Endothelial cell (in vitro differentiated cells): ENCODE measurements at regions not wholly inside any gene's neighbourhood (a gene's known extent, or its start where the extent isn't known, plus 50 kb on each side); places are given as distances from the start of the nearest gene placed in this dataset.

ENCODE experiments used
- DNase-seq: peaks from one replicate; pipeline ENCODE4 v3.0.0; 2021; ENCODE audit warnings: low spot score
- H3K27ac Mint-ChIP-seq: one replicate; pipeline ENCODE4 v1.8.0; 2021; ENCODE audit warnings: mixed read lengths, inconsistent platforms; ENCODE audit not compliant: unreplicated experiment
- H3K27me3 Mint-ChIP-seq: one replicate; pipeline ENCODE4 v1.8.0; 2021; ENCODE audit warnings: mild to moderate bottlenecking, moderate library complexity, mixed read lengths, inconsistent platforms; ENCODE audit not compliant: unreplicated experiment
- H3K36me3 Mint-ChIP-seq: one replicate; pipeline ENCODE4 v1.8.0; 2021; ENCODE audit warnings: mild to moderate bottlenecking, low read depth, mixed read lengths, inconsistent platforms; ENCODE audit not compliant: unreplicated experiment
- H3K4me1 Mint-ChIP-seq: one replicate; pipeline ENCODE4 v1.8.0; 2021; ENCODE audit warnings: mild to moderate bottlenecking, mixed read lengths, inconsistent platforms; ENCODE audit not compliant: unreplicated experiment
- H3K4me3 Mint-ChIP-seq: one replicate; pipeline ENCODE4 v1.8.0; 2021; ENCODE audit warnings: mild to moderate bottlenecking, mixed read lengths, inconsistent platforms; ENCODE audit not compliant: unreplicated experiment
- H3K9me3 Mint-ChIP-seq: one replicate; pipeline ENCODE4 v1.8.0; 2021; ENCODE audit warnings: mixed read lengths, inconsistent platforms; ENCODE audit not compliant: unreplicated experiment
- TF ChIP-seq, protein P1 (sequence below): fragments of 200-600 bp; sonication (generic); IDR thresholded peaks from one replicate; pipeline ENCODE4 v1.5.0; 2021; ENCODE audit warnings: antibody characterized with exemption; ENCODE audit not compliant: unreplicated experiment

DNA sequence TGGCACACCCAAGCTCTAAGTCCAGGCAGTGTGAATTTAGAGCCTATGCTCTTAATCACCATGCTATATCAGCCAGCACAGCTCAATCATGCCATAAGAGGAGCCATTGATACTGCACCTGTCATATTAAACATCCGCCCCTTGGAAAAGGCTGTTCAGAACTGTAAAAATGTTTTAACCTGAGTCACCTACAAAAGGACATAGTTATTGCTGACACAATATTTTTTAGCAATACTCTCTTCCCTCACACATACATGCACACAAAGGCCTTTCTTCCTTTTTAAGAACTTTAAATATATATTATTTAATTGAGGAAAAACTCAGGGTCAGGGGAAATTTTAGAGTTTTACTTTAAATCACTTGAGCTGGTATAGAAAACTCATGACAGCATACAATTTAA lies 83.5 kb upstream of the ATXN7L3B start:
- DNase-seq = no peak
- TF ChIP-seq, protein P1, sequence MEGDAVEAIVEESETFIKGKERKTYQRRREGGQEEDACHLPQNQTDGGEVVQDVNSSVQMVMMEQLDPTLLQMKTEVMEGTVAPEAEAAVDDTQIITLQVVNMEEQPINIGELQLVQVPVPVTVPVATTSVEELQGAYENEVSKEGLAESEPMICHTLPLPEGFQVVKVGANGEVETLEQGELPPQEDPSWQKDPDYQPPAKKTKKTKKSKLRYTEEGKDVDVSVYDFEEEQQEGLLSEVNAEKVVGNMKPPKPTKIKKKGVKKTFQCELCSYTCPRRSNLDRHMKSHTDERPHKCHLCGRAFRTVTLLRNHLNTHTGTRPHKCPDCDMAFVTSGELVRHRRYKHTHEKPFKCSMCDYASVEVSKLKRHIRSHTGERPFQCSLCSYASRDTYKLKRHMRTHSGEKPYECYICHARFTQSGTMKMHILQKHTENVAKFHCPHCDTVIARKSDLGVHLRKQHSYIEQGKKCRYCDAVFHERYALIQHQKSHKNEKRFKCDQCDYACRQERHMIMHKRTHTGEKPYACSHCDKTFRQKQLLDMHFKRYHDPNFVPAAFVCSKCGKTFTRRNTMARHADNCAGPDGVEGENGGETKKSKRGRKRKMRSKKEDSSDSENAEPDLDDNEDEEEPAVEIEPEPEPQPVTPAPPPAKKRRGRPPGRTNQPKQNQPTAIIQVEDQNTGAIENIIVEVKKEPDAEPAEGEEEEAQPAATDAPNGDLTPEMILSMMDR = no peak
- H3K4me1 Mint-ChIP-seq = no peaks in the 10 kb centered on the region
- H3K9me3 Mint-ChIP-seq = no peaks in the 10 kb centered on the region
- no peaks in the 10 kb centered on the region for H3K36me3 Mint-ChIP-seq
- H3K4me3 Mint-ChIP-seq = no peak overlapping the region
- no peaks in the 10 kb centered on the region for H3K27me3 Mint-ChIP-seq
- H3K27ac Mint-ChIP-seq = no peak overlapping the region

GRCh38 chr12:74455429-74455828 lies 82.2 kb upstream of the ATXN7L3B start:
- Mint-ChIP-seq H3K4me3 (no peak overlapping the region), H3K9me3 (no peaks in the 10 kb centered on the region), H3K27ac (no peak overlapping the region), H3K4me1 (no peaks in the 10 kb centered on the region), H3K27me3 (no peaks in the 10 kb centered on the region), H3K36me3 (no peaks in the 10 kb centered on the region)
- TF ChIP-seq, protein P1 = no peak
- no peak for DNase-seq

- Mint-ChIP-seq H3K4me3 (no peak overlapping the region), H3K27ac (no peak overlapping the region), H3K36me3 (no peaks in the 10 kb centered on the region), H3K4me1 (no peaks in the 10 kb centered on the region), H3K27me3 (no peaks in the 10 kb centered on the region), H3K9me3 (no peaks in the 10 kb centered on the region)
- TF ChIP-seq, protein P1 = no peak
- no peak for DNase-seq
Measured at GRCh38 chr12:74456431-74456830, 81.2 kb upstream of the ATXN7L3B start.

- H3K27me3 Mint-ChIP-seq = no peaks in the 10 kb centered on the region
Measured at GRCh38 chr12:74468401-74468800, 69.2 kb upstream of the ATXN7L3B start.

GRCh38 chr12:74476234-74476633 lies 61.4 kb upstream of the ATXN7L3B start:
- Mint-ChIP-seq H3K4me3 (no peak overlapping the region), H3K27ac (no peak overlapping the region), H3K4me1 (no peaks in the 10 kb centered on the region), H3K27me3 (no peaks in the 10 kb centered on the region), H3K9me3 (no peaks in the 10 kb centered on the region), H3K36me3 (no peaks in the 10 kb centered on the region)
- DNase-seq = no peak
- TF ChIP-seq, protein P1 = no peak

More at GRCh38 chr12:74468401-74468800, 69.2 kb upstream of the ATXN7L3B start:
- H3K27ac Mint-ChIP-seq = no peak overlapping the region
- no peak for DNase-seq
- TF ChIP-seq, protein P1 = no peak
- no peaks in the 10 kb centered on the region for H3K36me3 Mint-ChIP-seq
- H3K4me1 Mint-ChIP-seq = no peaks in the 10 kb centered on the region
- no peak overlapping the region for H3K4me3 Mint-ChIP-seq
- no peaks in the 10 kb centered on the region for H3K9me3 Mint-ChIP-seq
